NOMO-1 (cell line): ENCODE measurements at regions not wholly inside any gene's neighbourhood (a gene's known extent, or its start where the extent isn't known, plus 50 kb on each side); places are given as distances from the start of the nearest gene placed in this dataset.

Experiments used
- DNase-seq, 2 experiments: peaks; one replicate each; lab custom pipeline; 2025; ENCODE audit not compliant: unreplicated experiment in 2 of 2; lab: John Stamatoyannopoulos, UW

GRCh38 chr21:39033878-39034589 is 149.2 kb downstream of the PSMG1 start:
- DNase-seq = no peak

DNA sequence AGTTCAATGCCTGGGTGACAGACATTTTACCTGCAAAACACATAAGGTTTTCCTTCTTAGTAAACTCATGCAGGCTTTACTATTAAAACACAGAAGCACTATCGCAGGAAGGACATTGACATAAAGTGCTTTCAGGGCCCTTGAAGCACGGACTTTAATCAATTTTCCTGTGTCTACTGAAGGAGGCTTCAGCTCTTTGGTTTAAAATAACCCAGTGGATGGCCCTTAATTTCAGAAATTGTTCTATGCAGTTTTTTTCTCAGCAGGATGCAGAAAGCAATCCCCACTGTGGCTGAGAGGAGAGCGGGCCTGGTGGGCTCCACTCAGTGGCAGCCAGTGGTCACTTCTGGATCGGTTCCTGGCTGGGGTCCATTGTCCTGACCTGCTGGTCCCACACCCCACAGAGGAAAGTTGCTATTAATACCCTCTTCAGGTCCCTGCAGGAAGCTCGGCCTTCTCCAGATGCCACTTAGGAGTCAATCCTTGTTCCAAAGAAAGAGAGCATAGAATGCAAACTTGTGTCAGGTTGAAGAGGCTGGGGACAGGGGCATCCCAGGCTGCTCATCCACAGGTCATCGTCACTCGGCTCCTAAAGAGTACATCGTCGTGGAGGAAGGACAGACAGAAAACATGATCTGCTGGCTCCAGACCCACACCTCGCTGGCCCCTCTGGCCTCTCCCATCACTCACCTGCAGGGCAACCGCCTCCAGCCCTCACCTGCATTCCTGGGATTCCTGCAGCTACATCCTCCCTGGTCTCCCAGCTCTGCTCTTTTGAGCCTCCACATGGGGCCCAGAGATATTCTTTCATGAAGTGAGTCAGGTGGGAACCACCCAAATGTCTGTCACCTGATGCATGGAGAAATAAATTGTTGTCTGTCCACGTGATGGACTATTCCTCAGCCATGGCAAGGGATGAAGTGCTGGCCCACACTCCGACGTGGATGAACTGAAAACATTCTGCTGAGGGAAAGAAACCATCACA is 153.1 kb downstream of the PSMG1 start:
- DNase-seq = no peak

DNA sequence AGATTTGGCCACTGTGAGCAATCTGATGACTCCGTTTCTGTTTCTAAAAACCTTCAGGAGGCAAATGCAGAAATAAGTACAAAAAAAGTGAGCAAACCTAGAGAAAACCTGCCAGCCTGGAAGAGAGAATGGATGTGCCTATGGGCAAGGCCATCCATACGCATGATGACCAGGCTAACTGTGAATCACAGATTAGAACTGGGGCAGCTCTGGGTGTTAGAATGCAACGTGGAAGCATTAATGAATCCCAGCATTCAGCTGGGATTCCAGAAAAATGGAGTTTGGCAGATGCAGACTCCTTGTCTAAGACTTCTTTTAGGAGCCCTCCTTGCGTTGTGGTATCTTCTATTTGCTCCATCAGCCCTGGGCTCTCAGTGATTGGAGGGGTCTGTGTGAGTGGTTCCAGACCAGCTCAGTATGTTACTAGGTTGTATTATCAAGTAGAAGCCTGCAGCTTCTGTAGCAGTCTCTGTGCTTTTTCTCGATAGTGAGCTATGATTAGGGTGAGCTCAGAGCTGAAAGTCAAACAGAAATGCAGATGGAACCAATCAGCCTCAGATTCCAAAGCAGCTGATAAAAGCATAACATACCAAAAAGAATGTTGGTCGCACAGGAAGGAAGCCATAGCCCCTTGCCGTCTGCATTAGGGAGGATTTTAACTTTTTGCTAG is 154.0 kb downstream of the PSMG1 start:
- no peak for DNase-seq

- DNase-seq = no peak
These were observed 158.1 kb downstream of the PSMG1 start for GRCh38 chr21:39025198-39025597.

DNA sequence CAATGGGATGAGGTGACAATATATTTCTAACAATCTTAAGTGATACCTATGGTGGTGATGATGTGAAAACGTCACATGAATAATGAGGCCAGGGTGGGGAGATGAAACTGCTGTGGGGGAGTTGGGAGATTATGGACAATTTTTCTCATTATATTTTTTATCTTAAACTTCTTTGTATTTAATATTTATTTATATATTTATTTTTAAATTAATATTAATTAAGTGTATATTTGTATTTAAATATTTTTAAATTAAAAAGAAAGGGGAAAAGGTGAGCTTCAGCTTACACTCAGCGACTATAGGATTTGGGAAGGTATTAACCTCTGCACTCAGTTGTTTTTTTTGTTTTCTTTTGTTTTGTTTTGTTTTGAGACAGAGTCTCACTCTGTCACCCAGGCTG is 158.7 kb downstream of the PSMG1 start:
- no peak for DNase-seq

DNA sequence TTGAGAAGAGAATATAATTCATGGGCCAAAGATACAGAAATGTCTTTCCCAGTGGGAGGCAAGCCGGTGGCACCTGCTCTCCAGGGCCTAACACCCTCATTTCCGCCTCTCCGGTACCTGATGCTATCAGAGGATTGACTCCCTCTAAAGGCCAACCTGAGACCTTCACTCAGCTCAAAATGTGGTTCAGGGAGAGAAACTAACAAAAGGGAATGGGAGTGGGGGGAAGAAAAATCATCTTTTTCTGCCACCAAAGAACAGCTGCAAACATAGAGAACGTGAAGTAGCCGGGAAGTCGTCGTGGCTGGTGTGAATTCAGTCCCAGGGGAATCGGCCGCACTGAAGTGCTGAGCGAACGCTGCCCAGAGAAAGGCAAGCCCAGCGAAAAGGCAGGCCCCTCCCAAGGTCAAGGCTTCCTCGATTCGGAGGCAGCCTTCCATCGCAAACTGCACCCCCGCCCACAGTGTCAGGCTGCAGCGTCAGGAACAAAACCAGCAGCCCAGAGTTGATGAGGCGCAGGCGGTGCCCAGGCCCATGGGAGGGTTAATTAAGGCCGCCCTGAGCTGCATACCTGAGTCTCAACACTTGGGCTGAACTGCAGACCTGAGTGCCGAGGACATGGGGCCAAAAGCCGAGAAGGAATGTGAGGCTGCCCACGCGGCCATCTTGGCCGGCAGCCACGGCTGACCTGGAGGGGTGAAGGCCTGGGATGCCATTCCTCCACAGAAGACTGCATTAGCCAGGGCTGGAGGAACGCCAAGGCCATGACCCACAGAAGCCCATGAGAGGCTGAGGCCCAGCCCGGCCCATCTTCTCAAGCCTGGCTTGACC is 160.2 kb downstream of the PSMG1 start:
- DNase-seq = no peak

GRCh38 chr21:39022466-39022862 is 160.8 kb downstream of the PSMG1 start:
- DNase-seq = no peak

DNA sequence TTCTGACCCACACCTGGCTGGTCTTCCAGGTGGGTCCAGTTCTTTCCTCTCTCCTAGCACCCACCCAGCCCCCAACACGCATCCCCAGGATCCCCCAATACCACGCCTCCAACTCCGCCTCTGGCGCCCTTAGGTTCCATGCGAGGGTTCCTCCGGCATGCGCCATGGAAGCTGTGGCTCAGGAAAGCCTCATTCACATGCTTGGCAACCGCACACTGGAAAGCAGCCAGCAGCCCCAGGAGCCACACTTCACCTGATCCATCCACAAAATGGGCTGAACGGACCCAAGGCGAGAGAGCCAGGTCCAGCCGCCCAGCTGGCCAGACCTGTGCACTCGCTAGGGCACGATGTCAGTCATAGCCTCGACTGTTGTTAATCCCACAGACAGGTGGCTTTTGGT is 161.2 kb downstream of the PSMG1 start:
- DNase-seq = no peak

- DNase-seq = no peak
These were observed 161.8 kb downstream of the PSMG1 start for GRCh38 chr21:39021478-39021832.

- DNase-seq = peak; percentile 31 to 38
These were observed 162.3 kb downstream of the PSMG1 start for GRCh38 chr21:39020751-39021477.

DNA sequence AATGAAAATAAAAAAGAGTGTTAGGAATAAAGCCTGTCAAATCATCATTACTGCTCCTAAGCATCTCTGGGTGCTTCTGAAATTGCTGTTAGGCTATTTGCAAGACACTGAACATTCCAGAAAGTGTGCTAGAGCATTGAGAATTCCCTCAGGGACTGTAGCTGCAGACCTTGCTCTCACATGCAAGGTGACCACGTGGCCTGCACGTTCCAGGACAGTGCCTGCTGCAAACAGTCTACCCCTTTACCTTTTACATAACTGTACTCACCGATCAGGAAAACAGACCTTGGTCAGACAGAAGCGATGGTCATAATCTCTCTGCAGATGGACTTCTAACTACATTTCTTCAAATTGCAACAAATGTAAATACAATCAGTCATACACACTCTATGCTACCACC is 164.5 kb downstream of the PSMG1 start:
- DNase-seq = no peak

DNA sequence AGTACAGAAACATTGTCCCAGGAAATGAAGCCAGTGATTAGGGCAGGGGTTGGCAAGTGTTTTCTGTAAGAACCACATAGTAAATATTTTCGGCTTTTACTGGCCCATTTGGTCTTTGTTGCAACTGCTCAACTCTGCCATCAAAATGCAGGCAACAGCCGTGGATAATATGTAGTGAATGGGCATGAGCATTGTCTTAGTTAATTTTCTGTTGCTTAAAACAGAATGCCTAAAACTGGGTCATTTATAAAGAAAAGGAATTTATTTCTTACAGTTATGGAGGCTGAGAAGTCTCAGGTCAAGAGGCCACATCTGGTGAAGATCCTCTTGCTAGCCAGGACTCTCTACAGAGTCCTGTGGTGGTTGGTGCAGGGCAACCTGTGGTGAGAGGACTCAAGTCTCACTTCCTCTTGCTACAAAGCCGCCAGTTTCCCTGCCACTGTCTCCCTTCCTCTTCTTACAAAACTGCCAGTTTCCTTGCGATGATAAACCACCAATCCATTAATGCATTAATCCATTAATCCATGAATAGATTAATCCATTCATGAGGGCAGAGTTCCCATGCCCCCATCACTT is 166.4 kb downstream of the PSMG1 start:
- DNase-seq = peak; percentile 85 to 94

DNA sequence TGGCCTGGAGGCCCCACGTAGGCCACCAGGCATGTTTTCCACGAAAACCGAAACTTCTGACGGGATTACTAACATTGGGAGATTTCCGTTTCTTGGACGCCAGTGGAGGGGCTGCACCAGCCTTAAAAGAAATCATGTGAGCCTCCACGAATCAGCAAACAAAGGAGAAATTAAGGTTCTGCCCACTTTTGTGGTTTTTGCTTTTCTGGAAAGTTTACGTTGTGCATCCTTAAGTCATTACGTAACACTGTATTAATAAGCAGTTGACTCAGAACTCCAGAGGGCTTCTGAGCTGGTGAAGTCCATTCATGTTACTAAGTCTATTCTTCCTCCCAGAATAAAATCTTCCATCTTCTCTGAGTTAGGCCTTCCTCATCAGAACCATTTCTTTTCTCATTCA is 168.5 kb downstream of the PSMG1 start:
- DNase-seq = peak; percentile 70 to 89

DNA sequence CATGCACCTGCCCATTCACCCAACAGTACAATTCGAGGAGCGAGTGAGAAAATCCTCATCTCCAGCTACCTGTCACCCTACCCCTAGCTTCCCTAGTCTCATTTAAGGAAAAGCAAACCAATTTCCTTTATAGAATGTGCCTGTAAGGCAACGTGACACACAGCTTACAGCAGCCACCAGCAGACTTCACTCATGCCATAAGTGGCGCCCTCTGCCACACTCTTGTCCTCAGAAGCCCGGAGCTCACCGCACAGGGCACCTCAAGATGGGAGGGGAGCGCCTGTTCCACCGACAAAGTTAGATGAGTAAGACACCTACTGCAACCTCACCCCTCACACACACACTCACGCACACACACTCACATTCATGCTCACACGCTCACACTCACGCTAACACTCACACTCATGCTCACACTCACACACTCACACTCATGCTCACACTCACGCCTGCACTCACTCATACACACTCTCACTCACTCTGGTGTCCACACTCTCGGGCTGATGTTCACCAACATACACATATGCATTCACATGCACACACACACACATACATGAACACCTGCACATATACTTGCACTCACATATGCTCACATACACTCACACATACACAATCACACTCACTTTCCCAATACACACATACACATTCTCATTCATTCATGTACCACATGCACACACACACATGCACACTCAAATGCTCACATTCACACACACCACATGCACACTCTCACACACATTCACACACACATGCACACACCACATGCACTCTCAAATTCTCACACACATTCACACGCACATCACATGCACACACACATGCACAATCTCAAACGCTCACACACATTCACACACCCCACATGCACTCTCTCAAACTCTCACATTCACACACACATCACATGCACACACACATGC is 170.7 kb downstream of the PSMG1 start:
- no peak for DNase-seq

GRCh38 chr21:39011911-39012310 is 171.3 kb downstream of the PSMG1 start:
- no peak for DNase-seq

GRCh38 chr21:39010629-39011404 is 172.4 kb downstream of the PSMG1 start:
- DNase-seq = peak; percentile 19 to 21

DNA sequence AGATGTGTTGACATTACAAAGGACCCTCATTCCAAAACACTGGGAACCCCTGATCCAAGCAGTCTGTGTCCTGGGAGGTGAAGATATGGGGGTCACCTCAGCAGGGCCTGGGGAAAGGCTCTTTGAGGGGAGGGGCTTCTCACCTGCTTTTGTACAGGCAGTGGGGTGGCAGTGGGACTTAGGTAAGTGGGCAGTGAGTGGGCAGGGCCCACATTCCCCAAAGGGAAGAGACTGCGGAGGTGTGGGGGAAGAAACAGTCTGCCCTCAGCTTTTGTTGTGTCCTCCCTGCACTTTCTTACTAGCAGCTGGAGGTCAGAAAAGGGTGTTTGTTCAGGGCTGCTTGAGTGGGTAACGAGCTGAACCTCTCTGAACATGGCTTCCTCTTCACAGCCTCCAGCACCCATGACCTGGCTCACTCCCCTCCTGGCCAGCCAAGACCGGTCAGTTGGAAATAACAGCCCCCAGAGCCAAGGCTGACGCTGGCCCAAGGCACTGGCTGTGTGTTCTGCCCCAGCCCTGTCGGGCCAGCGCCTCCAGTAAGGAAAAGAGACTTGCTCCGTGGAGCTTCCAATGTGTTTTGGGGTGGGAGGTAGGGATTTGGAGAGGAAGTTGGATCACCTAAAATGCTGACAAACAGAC is 173.5 kb downstream of the PSMG1 start:
- DNase-seq = no peak
